Keratinocyte (primary cell): ENCODE measurements at regions not wholly inside any gene's neighbourhood (a gene's known extent, or its start where the extent isn't known, plus 50 kb on each side); places are given as distances from the start of the nearest gene placed in this dataset.

ENCODE experiments used
- DNase-seq: peaks from one replicate; pipeline ENCODE4 v3.0.0-alpha.2; 2011; ENCODE audit warnings: low read depth, missing footprints, low spot score
- FAIRE-seq: peaks from 2 replicates; lab custom pipeline; 2011; peaks lifted over from hg19 to GRCh38; lab: Jason Lieb, UNC
- H2AFZ ChIP-seq: 2 replicates; pipeline ENCODE4 v1.6.0; 2012; ENCODE audit warnings: low read length, control low read depth, inconsistent platforms; ENCODE audit not compliant: control insufficient read depth
- H3K27ac ChIP-seq: 2 replicates; pipeline ENCODE4 v1.5.1; 2011; ENCODE audit warnings: low read length; ENCODE audit not compliant: control insufficient read depth, insufficient read depth
- H3K27me3 ChIP-seq: 3 replicates; pipeline ENCODE4 v1.6.0; 2011; ENCODE audit warnings: low read length; ENCODE audit not compliant: control insufficient read depth, insufficient read depth; ENCODE audit errors: extremely low read depth
- H3K36me3 ChIP-seq, 2 experiments: 2 replicates in 1 of 2; 3 replicates in 1 of 2; pipeline ENCODE4 v1.5.1; 2011; ENCODE audit warnings: low read length in 2 of 2, mild to moderate bottlenecking in 1 of 2; ENCODE audit not compliant: control insufficient read depth in 2 of 2, insufficient read depth in 2 of 2; ENCODE audit errors: extremely low read depth in 1 of 2
- H3K4me1 ChIP-seq: 3 replicates; pipeline ENCODE4 v1.5.1; 2011; ENCODE audit warnings: low read length; ENCODE audit not compliant: control insufficient read depth, insufficient read depth; ENCODE audit errors: extremely low read depth
- H3K4me2 ChIP-seq: 3 replicates; pipeline ENCODE4 v1.6.0; 2011; ENCODE audit warnings: low read depth, low read length; ENCODE audit not compliant: control insufficient read depth, insufficient read depth; ENCODE audit errors: extremely low read depth
- H3K4me3 ChIP-seq, 3 experiments: fragments of 200-600 bp in 1 of 3; sonication (generic) in 1 of 3; 2 replicates in 2 of 3; 3 replicates in 1 of 3; pipeline ENCODE4 v1.5.1; 2011 to 2016; ENCODE audit warnings: low read length in 3 of 3, mild to moderate bottlenecking in 3 of 3, control low read depth in 2 of 3, inconsistent platforms in 1 of 3, low read depth in 1 of 3, mixed read lengths in 1 of 3, mixed run types in 1 of 3, moderate library complexity in 1 of 3; ENCODE audit not compliant: control insufficient read depth in 2 of 3, insufficient read depth in 2 of 3; ENCODE audit errors: extremely low read depth in 1 of 3
- H3K79me2 ChIP-seq: 2 replicates; pipeline ENCODE4 v1.6.0; 2012; ENCODE audit warnings: low read length; ENCODE audit not compliant: control insufficient read depth, insufficient read depth
- H3K9ac ChIP-seq: 3 replicates; pipeline ENCODE4 v1.6.0; 2011; ENCODE audit warnings: low read length; ENCODE audit not compliant: control insufficient read depth, insufficient read depth; ENCODE audit errors: extremely low read depth
- H3K9me1 ChIP-seq: 3 replicates; pipeline ENCODE4 v1.6.0; 2011; ENCODE audit warnings: low read length; ENCODE audit not compliant: control insufficient read depth, insufficient read depth; ENCODE audit errors: extremely low read depth
- H3K9me3 ChIP-seq: 2 replicates; pipeline ENCODE4 v1.5.1; 2012; ENCODE audit warnings: low read depth, low read length; ENCODE audit not compliant: control insufficient read depth
- H4K20me1 ChIP-seq: 3 replicates; pipeline ENCODE4 v1.6.0; 2011; ENCODE audit warnings: low read length; ENCODE audit not compliant: control insufficient read depth, insufficient read depth; ENCODE audit errors: extremely low read depth
- CTCF ChIP-seq, 3 experiments: IDR thresholded peaks in 1 of 3; conservative IDR thresholded peaks in 1 of 3; optimal IDR thresholded peaks in 1 of 3; 2 replicates in 2 of 3; 3 replicates in 1 of 3; pipeline versions ENCODE3 to v1.5.1; 2011; ENCODE audit warnings: low read length in 3 of 3, mild to moderate bottlenecking in 3 of 3, moderate library complexity in 2 of 3, control low read depth in 1 of 3, inconsistent platforms in 1 of 3; ENCODE audit not compliant: insufficient read depth in 2 of 3; ENCODE audit errors: extremely low read depth in 1 of 3
- EZH2 ChIP-seq: IDR thresholded peaks from one replicate; pipeline ENCODE4 v1.6.1; 2012; ENCODE audit warnings: inconsistent platforms, mild to moderate bottlenecking, low read length, moderate library complexity
- dilution Hi-C: fragments of 300-500 bp; cut with MboI; formaldehyde crosslinking; loops from one replicate; pipeline ENCODE4 v1.7.0; 2020; ENCODE audit warnings: low sequenced_read_pairs; ENCODE audit not compliant: extremely low pct_ligation_motif_present

GRCh38 chr19:30734669-30735068, 362.5 kb downstream of the ZNF536 start:
- DNase-seq (no peak), FAIRE-seq (no peak)
- no peaks in the 10 kb centered on the region for H3K4me1 ChIP-seq

GRCh38 chr19:30733826-30734550, 361.8 kb downstream of the ZNF536 start:
- Histone ChIP-seq H3K79me2 (no peaks in the 10 kb centered on the region), H3K4me1 (no peaks in the 10 kb centered on the region), H3K36me3 (no peaks in the 10 kb centered on the region), H3K27me3 (no peaks in the 10 kb centered on the region), H3K9me3 (no peaks in the 10 kb centered on the region), H4K20me1 (no peaks in the 10 kb centered on the region), H3K4me2 (no peak overlapping the region), H3K9me1 (no peaks in the 10 kb centered on the region), H3K27ac (no peak overlapping the region), H2AFZ (no peak overlapping the region), H3K4me3 (no peak overlapping the region), H3K9ac (no peak overlapping the region)
- dilution Hi-C loops, result no loop called here
- no peak for DNase-seq
- no peak for FAIRE-seq
- TF ChIP-seq EZH2 (no peak), CTCF (optimal IDR thresholded peaks at IDR 0.05 in 1 of 3, IDR thresholded peaks at IDR 0.05 in 1 of 3, conservative IDR thresholded peaks at IDR 0.05 in 1 of 3; ENCODE audit: extremely low read depth in 1 of 3, insufficient read depth in 2 of 3, low read length in 3 of 3) (no peak)

More at GRCh38 chr19:30734669-30735068, 362.5 kb downstream of the ZNF536 start:
- Histone ChIP-seq H3K36me3 (no peaks in the 10 kb centered on the region), H3K9me3 (no peaks in the 10 kb centered on the region), H4K20me1 (no peaks in the 10 kb centered on the region), H3K4me3 (no peak overlapping the region), H3K27ac (no peak overlapping the region), H3K79me2 (no peaks in the 10 kb centered on the region), H3K9ac (no peak overlapping the region), H3K9me1 (no peaks in the 10 kb centered on the region), H2AFZ (no peak overlapping the region), H3K27me3 (no peaks in the 10 kb centered on the region), H3K4me2 (no peak overlapping the region)
- dilution Hi-C loops, result no loop called here
- no peak for TF ChIP-seq EZH2
- TF ChIP-seq CTCF (optimal IDR thresholded peaks at IDR 0.05 in 1 of 3, IDR thresholded peaks at IDR 0.05 in 1 of 3, conservative IDR thresholded peaks at IDR 0.05 in 1 of 3; ENCODE audit: extremely low read depth in 1 of 3, insufficient read depth in 2 of 3, low read length in 3 of 3), result no peak
